ENCODE measurements at regions not wholly inside any gene's neighbourhood (a gene's known extent, or its start where the extent isn't known, plus 50 kb on each side); places are given as distances from the start of the nearest gene placed in this dataset.

- Histone ChIP-seq H3K27ac (no peak overlapping the region), H3K4me1 (ENCODE audit: control insufficient read depth in 1 of 2, insufficient read depth in 1 of 2, low read depth in 1 of 2, low read length in 1 of 2) (no peaks in the 10 kb centered on the region), H3K36me3 (no peaks in the 10 kb centered on the region), H3K27me3 (no peaks in the 10 kb centered on the region), H3K9me3 (no peaks in the 10 kb centered on the region), H3K4me3 (ENCODE audit: low read depth in 1 of 2, low read length in 1 of 2) (no peak overlapping the region)
- no peak for TF ChIP-seq CTCF (IDR thresholded peaks at IDR 0.05)
These were observed 138.7 kb upstream of the CBLB start for GRCh38 chr3:106007512-106007911.

GRCh38 chr3:106008766-106009165, 140.0 kb upstream of the CBLB start:
- no peak for TF ChIP-seq CTCF (IDR thresholded peaks at IDR 0.05)
- no peaks in the 10 kb centered on the region for H3K9me3 ChIP-seq
- no peaks in the 10 kb centered on the region for H3K27me3 ChIP-seq
- peaks cover 0 to 2% of the 10 kb centered on the region in 2 experiments for H3K4me1 ChIP-seq (ENCODE audit: control insufficient read depth in 1 of 2, insufficient read depth in 1 of 2, low read depth in 1 of 2, low read length in 1 of 2)
- H3K4me3 ChIP-seq (ENCODE audit: low read depth in 1 of 2, low read length in 1 of 2): no peak overlapping the region
- H3K36me3 ChIP-seq: no peaks in the 10 kb centered on the region
- H3K27ac ChIP-seq: no peak overlapping the region

- H3K4me1 ChIP-seq (ENCODE audit: control insufficient read depth in 1 of 2, insufficient read depth in 1 of 2, low read depth in 1 of 2, low read length in 1 of 2): peaks cover 0 to 11% of the 10 kb centered on the region in 2 experiments
These were observed 142.0 kb upstream of the CBLB start for GRCh38 chr3:106010829-106011228.

GRCh38 chr3:106013971-106014370, 145.2 kb upstream of the CBLB start:
- H3K36me3 ChIP-seq: no peaks in the 10 kb centered on the region
- no peak overlapping the region for H3K4me3 ChIP-seq (ENCODE audit: low read depth in 1 of 2, low read length in 1 of 2)
- H3K27me3 ChIP-seq: no peaks in the 10 kb centered on the region
- no peak for TF ChIP-seq CTCF (IDR thresholded peaks at IDR 0.05)
- H3K4me1 ChIP-seq (ENCODE audit: control insufficient read depth in 1 of 2, insufficient read depth in 1 of 2, low read depth in 1 of 2, low read length in 1 of 2): peaks cover 0 to 11% of the 10 kb centered on the region in 2 experiments
- H3K9me3 ChIP-seq: no peaks in the 10 kb centered on the region
- H3K27ac ChIP-seq: no peak overlapping the region

More at GRCh38 chr3:106010829-106011228, 142.0 kb upstream of the CBLB start:
- no peaks in the 10 kb centered on the region for H3K27me3 ChIP-seq
- no peak overlapping the region for H3K27ac ChIP-seq
- no peak overlapping the region for H3K4me3 ChIP-seq (ENCODE audit: low read depth in 1 of 2, low read length in 1 of 2)
- H3K9me3 ChIP-seq: no peaks in the 10 kb centered on the region
- H3K36me3 ChIP-seq: no peaks in the 10 kb centered on the region
- no peak for TF ChIP-seq CTCF (IDR thresholded peaks at IDR 0.05)

GRCh38 chr3:106014518-106014917, 145.7 kb upstream of the CBLB start:
- H3K27me3 ChIP-seq: no peaks in the 10 kb centered on the region
- no peaks in the 10 kb centered on the region for H3K36me3 ChIP-seq
- no peak overlapping the region for H3K27ac ChIP-seq
- TF ChIP-seq CTCF (IDR thresholded peaks at IDR 0.05): no peak
- no peak overlapping the region for H3K4me3 ChIP-seq (ENCODE audit: low read depth in 1 of 2, low read length in 1 of 2)
- no peaks in the 10 kb centered on the region for H3K9me3 ChIP-seq
- peaks cover 0 to 11% of the 10 kb centered on the region in 2 experiments for H3K4me1 ChIP-seq (ENCODE audit: control insufficient read depth in 1 of 2, insufficient read depth in 1 of 2, low read depth in 1 of 2, low read length in 1 of 2)

- no peak for TF ChIP-seq CTCF (IDR thresholded peaks at IDR 0.05)
- Histone ChIP-seq H3K9me3 (no peaks in the 10 kb centered on the region), H3K27ac (no peak overlapping the region), H3K4me1 (ENCODE audit: control insufficient read depth in 1 of 2, insufficient read depth in 1 of 2, low read depth in 1 of 2, low read length in 1 of 2) (peaks cover 0 to 11% of the 10 kb centered on the region in 2 experiments), H3K4me3 (ENCODE audit: low read depth in 1 of 2, low read length in 1 of 2) (no peak overlapping the region), H3K36me3 (no peaks in the 10 kb centered on the region), H3K27me3 (no peaks in the 10 kb centered on the region)
These were observed 146.2 kb upstream of the CBLB start for GRCh38 chr3:106014971-106015370.

Measured in neutrophil (primary cell).